ENCODE measurements at regions not wholly inside any gene's neighbourhood (a gene's known extent, or its start where the extent isn't known, plus 50 kb on each side); places are given as distances from the start of the nearest gene placed in this dataset.
"Not testable (repeated sequence)": the region's sequence is repeated elsewhere in the genome, so short reads cannot be mapped to it uniquely, and the experiment has no call there.

GRCh38 chr1:9465640-9466039, 73.6 kb upstream of the SLC25A33 start:
- no peak for DNase-seq (ENCODE audit: low read depth in 4 of 4, low spot score in 1 of 4)

- no peak for DNase-seq (ENCODE audit: low read depth in 4 of 4, low spot score in 1 of 4)
Measured at GRCh38 chr1:9466780-9467758, 72.2 kb upstream of the SLC25A33 start.

GRCh38 chr1:9469882-9470281, 69.4 kb upstream of the SLC25A33 start:
- DNase-seq (ENCODE audit: low read depth in 4 of 4, low spot score in 1 of 4) = not testable (repeated sequence)

- DNase-seq (ENCODE audit: low read depth in 4 of 4, low spot score in 1 of 4) = no peak
Measured at GRCh38 chr1:9471679-9472078, 67.6 kb upstream of the SLC25A33 start.

- DNase-seq (ENCODE audit: low read depth in 4 of 4, low spot score in 1 of 4) = no peak
Measured at GRCh38 chr1:9472386-9473031, 66.8 kb upstream of the SLC25A33 start.

- no peak for DNase-seq (ENCODE audit: low read depth in 4 of 4, low spot score in 1 of 4)
Measured at GRCh38 chr1:9473032-9473807, 66.0 kb upstream of the SLC25A33 start.

- DNase-seq (ENCODE audit: low read depth in 4 of 4, low spot score in 1 of 4) = no peak
Measured at GRCh38 chr1:9475061-9475627, 64.1 kb upstream of the SLC25A33 start.

GRCh38 chr1:9476790-9477463, 62.3 kb upstream of the SLC25A33 start:
- DNase-seq (ENCODE audit: low read depth in 4 of 4, low spot score in 1 of 4) = no peak

GRCh38 chr1:9477535-9477934, 61.7 kb upstream of the SLC25A33 start:
- DNase-seq (ENCODE audit: low read depth in 4 of 4, low spot score in 1 of 4) = no peak

GRCh38 chr1:9478021-9478420, 61.2 kb upstream of the SLC25A33 start:
- DNase-seq (ENCODE audit: low read depth in 4 of 4, low spot score in 1 of 4) = no peak

- no peak for DNase-seq (ENCODE audit: low read depth in 4 of 4, low spot score in 1 of 4)
Measured at GRCh38 chr1:9481048-9481447, 58.2 kb upstream of the SLC25A33 start.

GRCh38 chr1:9482403-9482802, 56.9 kb upstream of the SLC25A33 start:
- no peak for DNase-seq (ENCODE audit: low read depth in 4 of 4, low spot score in 1 of 4)

GRCh38 chr1:9482816-9483572, 56.3 kb upstream of the SLC25A33 start:
- DNase-seq (ENCODE audit: low read depth in 4 of 4, low spot score in 1 of 4) = no peak

GRCh38 chr1:9486466-9487140, 52.7 kb upstream of the SLC25A33 start:
- DNase-seq (ENCODE audit: low read depth in 4 of 4, low spot score in 1 of 4) = no peak

All from stimulated activated CD4-positive, alpha-beta T cell treated with anti-CD3 and anti-CD28 coated beads, Interleukin-1b, Interleukin-23, amount 100 ng/mL, for 24 hours (primary cell).